ENCODE measurements at regions not wholly inside any gene's neighbourhood (a gene's known extent, or its start where the extent isn't known, plus 50 kb on each side); places are given as distances from the start of the nearest gene placed in this dataset.

- TF ChIP-seq CTCF (conservative IDR thresholded peaks at IDR 0.05; ENCODE audit: low read depth, low read length) (no peak), EZH2 (IDR thresholded peaks at IDR 0.05; ENCODE audit: low read length, unreplicated experiment) (no peak)
These were observed 82.6 kb upstream of the CHCHD3 start for GRCh38 chr7:133164498-133164897.

Data from PC-3 (cell line).